Myocyte (in vitro differentiated cells): ENCODE measurements at regions not wholly inside any gene's neighbourhood (a gene's known extent, or its start where the extent isn't known, plus 50 kb on each side); places are given as distances from the start of the nearest gene placed in this dataset.

Experiments
- DNase-seq: peaks from one replicate; pipeline ENCODE4 v3.0.0-alpha.2; 2012; ENCODE audit warnings: low read depth

GRCh38 chr12:102539651-102540553 lies 59.5 kb upstream of the IGF1 start:
- peak; percentile 86 for DNase-seq

- no peak for DNase-seq
Observed at GRCh38 chr12:102535306-102535705, 54.9 kb upstream of the IGF1 start.

- no peak for DNase-seq
Observed at GRCh38 chr12:102534899-102535298, 54.5 kb upstream of the IGF1 start.

- DNase-seq = no peak
Observed at GRCh38 chr12:102533483-102534215, 53.3 kb upstream of the IGF1 start.
